AG10803 (cell line): ENCODE measurements at regions not wholly inside any gene's neighbourhood (a gene's known extent, or its start where the extent isn't known, plus 50 kb on each side); places are given as distances from the start of the nearest gene placed in this dataset.
"Not testable (repeated sequence)": the region's sequence is repeated elsewhere in the genome, so short reads cannot be mapped to it uniquely, and the experiment has no call there.

ENCODE experiments used
- DNase-seq: peaks from one replicate; pipeline ENCODE4 v3.0.0; 2010; ENCODE audit warnings: low read depth
- H3K4me3 ChIP-seq: 2 replicates; pipeline ENCODE4 v1.5.1; 2011; ENCODE audit warnings: mild to moderate bottlenecking, low read length, control low read depth
- TF ChIP-seq, protein P1 (sequence below): conservative IDR thresholded peaks from 2 replicates; pipeline ENCODE4 v1.5.1; 2011; ENCODE audit warnings: mild to moderate bottlenecking, low read length, control low read depth, inconsistent platforms

DNA sequence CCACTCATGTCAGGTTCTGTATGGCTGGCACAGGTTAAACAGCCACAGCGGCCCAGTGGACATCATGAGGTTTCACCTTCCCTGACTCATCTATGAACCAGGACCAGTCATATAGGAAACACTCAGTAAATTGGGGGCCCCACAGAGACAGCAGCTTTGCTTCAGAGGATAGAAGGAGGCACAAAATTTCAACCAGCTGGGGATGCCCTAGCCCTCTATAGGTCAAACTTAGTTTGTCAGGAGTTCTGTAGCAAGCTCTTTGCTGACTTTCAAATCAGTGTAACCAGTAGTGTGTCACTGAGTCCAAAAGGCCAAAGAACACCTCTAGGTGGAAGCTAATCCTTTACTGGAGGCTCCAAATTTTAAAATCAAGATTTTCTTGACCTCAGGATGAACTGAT lies 4157.8 kb upstream of the TPTE start:
- not testable (repeated sequence) for DNase-seq, H3K4me3 ChIP-seq

DNA sequence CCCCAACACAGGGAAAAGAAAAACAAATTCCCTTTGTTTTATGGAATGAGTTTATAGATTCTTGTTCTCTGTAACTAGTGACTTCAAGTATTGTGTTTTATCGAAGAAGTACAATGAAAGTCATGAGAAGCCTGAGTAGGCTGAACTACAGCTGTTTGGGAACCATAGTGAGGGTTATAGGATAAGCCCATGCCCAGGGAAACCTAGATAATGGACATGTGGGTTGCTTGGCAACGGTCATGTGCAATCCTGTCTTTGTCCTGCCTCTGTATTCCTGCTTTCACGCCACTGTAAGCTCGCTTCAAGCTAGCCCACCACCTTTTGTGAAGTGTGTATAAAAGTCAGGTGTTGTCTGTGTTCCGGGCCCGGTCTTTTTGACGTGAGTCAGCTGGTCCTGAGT lies 4152.6 kb upstream of the TPTE start:
- not testable (repeated sequence) for DNase-seq, H3K4me3 ChIP-seq

DNA sequence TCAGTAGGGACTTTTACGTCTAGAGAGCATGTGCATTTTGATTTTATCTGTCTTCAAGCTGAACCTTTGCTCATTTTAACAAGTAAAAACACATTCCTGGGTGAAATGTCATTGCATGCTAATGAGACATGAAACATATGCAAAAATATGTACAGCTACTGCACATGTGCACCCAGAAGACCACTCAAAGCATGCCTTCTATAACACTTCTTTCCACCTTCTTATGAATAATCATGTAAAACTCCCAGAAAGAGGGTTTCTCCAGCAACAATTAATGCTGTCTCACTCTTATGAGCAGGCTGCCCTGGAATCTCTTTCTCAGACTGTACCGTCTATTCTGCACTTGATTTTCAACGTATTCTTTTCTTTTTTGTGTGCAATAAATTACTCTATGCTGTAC lies 4148.1 kb upstream of the TPTE start:
- H3K4me3 ChIP-seq: 0 out of 2 replicates have a peak overlapping the region, but pooled peaks have one; percentile 24
- peak; percentile 39 for DNase-seq

GRCh38 chr21:6374232-6374631 lies 4147.2 kb upstream of the TPTE start:
- DNase-seq, H3K4me3 ChIP-seq: not testable (repeated sequence)
- TF ChIP-seq, protein P1, sequence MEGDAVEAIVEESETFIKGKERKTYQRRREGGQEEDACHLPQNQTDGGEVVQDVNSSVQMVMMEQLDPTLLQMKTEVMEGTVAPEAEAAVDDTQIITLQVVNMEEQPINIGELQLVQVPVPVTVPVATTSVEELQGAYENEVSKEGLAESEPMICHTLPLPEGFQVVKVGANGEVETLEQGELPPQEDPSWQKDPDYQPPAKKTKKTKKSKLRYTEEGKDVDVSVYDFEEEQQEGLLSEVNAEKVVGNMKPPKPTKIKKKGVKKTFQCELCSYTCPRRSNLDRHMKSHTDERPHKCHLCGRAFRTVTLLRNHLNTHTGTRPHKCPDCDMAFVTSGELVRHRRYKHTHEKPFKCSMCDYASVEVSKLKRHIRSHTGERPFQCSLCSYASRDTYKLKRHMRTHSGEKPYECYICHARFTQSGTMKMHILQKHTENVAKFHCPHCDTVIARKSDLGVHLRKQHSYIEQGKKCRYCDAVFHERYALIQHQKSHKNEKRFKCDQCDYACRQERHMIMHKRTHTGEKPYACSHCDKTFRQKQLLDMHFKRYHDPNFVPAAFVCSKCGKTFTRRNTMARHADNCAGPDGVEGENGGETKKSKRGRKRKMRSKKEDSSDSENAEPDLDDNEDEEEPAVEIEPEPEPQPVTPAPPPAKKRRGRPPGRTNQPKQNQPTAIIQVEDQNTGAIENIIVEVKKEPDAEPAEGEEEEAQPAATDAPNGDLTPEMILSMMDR: peak; percentile 32

DNA sequence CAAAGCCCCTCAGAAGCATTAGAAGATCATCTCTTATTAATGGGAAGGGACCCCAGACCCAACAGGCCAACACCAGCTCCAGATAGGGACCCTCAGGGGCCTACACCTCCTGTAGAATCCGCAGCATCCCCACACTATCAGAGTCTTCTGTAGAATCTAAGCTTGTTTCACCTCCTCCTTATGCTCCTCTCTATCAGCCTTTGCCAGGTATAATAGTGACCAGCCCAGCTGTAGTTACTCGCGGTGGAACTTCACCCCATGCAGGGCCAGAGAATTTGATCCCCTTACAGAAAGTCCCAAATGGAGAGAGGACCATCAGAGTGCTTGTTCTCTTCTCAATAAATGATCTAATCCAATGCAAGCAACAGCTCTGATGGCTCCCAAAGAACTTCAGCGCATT lies 4146.5 kb upstream of the TPTE start:
- not testable (repeated sequence) for DNase-seq, H3K4me3 ChIP-seq

DNA sequence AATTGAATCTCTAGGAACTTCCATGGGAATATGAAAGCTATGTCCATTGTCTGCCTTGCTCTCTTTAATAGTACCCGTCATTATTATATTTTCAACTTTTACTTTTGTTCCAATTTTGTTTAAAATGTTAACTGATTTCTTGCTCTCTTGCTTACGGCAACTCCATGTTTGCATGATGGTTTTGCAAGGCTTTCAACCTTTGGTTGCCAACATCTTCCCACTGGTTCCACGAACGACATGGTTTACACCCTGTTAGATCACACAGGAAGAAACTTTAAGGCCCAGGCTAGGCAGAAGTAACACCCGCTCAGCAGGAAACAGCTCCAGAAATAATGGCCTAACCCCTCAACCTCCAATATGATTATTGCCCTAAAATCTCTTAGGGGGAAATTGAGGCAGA lies 4145.6 kb upstream of the TPTE start:
- not testable (repeated sequence) for DNase-seq, H3K4me3 ChIP-seq

DNA sequence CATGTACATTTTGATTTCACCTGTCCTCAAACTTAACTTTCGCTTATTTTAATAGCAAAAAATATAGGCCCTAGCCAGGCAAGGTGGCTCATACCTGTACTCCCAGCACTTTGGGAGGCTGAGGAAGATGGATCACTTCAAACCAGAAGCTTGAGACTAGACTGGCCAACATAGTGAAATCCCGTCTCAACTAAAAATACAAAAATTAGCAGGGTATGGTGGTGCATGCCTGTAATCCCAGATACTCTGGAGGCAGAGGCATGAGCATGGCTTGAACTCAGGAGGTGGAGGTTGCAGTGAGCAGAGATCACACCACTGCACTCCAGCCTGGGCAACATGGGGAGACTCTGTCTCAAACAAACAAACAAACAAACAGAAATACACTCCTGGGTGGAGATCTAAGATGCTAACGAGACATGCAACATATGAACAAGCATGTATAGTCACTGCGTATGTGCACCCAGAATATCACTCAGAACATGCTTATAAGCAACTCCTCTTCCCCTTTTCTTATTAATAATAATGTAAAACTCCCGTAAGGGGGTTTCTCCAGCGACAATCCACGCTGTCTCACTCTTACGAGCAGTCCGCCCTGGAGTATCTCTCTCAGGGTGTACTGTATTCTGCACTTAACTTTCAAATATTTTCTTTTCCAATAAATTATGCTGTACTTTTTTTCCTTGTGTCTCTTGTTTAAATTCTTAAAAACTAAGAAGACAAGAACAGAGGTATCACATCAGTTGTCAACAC lies 4144.9 kb upstream of the TPTE start:
- DNase-seq, H3K4me3 ChIP-seq: not testable (repeated sequence)
